OCI-LY7 (cell line): ENCODE measurements at regions not wholly inside any gene's neighbourhood (a gene's known extent, or its start where the extent isn't known, plus 50 kb on each side); places are given as distances from the start of the nearest gene placed in this dataset.

Experiments
- BruUV-seq: library from RNA; stranded (reverse); fragments of 400-500 nt; replicated peaks from 2 replicates; lab custom pipeline; 2021; lab: Mats Ljungman, UMichigan
- CTCF ChIA-PET: fragments of 300-600 bp; sonication (Branson Sonifier 250); formaldehyde crosslinking; loops from one replicate; lab custom pipeline; 2022; ENCODE audit warnings: antibody characterized with exemption; ENCODE audit not compliant: unreplicated experiment; lab: Charles Lee
- POLR2A ChIA-PET: fragments of 300-600 bp; sonication (Branson Sonifier 250); formaldehyde crosslinking; loops from one replicate; lab custom pipeline; 2022; ENCODE audit warnings: antibody characterized with exemption; lab: Charles Lee
- DNase-seq: peaks from one replicate; pipeline ENCODE4 v3.0.0-alpha.2; 2015; ENCODE audit warnings: low spot score
- H2AFZ ChIP-seq: fragments of 200-600 bp; sonication (generic), shearing (Covaris generic); 2 replicates; pipeline ENCODE4 v1.6.1; 2014; ENCODE audit warnings: mild to moderate bottlenecking, antibody characterized with exemption, low read length, moderate library complexity
- H3K27ac ChIP-seq: fragments of 200-600 bp; sonication (generic); 2 replicates; pipeline ENCODE4 v1.5.1; 2014; ENCODE audit warnings: mixed run types, low read depth, mild to moderate bottlenecking, moderate library complexity, low read length, inconsistent platforms; ENCODE audit not compliant: poor library complexity, severe bottlenecking
- H3K36me3 ChIP-seq: fragments of 200-600 bp; sonication (generic); 2 replicates; pipeline ENCODE4 v1.6.1; 2014; ENCODE audit warnings: mild to moderate bottlenecking, antibody characterized with exemption, low read length, moderate library complexity, mixed read lengths; ENCODE audit not compliant: insufficient read depth
- H3K4me1 ChIP-seq: fragments of 200-600 bp; sonication (generic); 2 replicates; pipeline ENCODE4 v1.5.1; 2014; ENCODE audit warnings: mild to moderate bottlenecking, low read length; ENCODE audit not compliant: insufficient read depth, poor library complexity, severe bottlenecking
- H3K4me2 ChIP-seq: fragments of 200-600 bp; sonication (generic); 2 replicates; pipeline ENCODE4 v1.6.1; 2014; ENCODE audit warnings: mild to moderate bottlenecking, low read length
- H3K4me3 ChIP-seq: fragments of 200-600 bp; sonication (generic); 2 replicates; pipeline ENCODE4 v1.5.1; 2014; ENCODE audit warnings: mild to moderate bottlenecking, low read depth, low read length; ENCODE audit not compliant: poor library complexity, severe bottlenecking
- H3K79me2 ChIP-seq: fragments of 200-600 bp; sonication (generic); 2 replicates; pipeline ENCODE4 v1.6.1; 2016; ENCODE audit warnings: low read depth, mild to moderate bottlenecking, low read length, moderate library complexity, mixed read lengths; ENCODE audit not compliant: insufficient read depth
- H3K9me2 ChIP-seq: fragments of 200-600 bp; sonication (generic); 2 replicates; pipeline ENCODE4 v1.6.1; 2016; ENCODE audit warnings: mild to moderate bottlenecking, low read length, mixed read lengths; ENCODE audit not compliant: insufficient read depth
- H3K9me3 ChIP-seq: fragments of 200-600 bp; sonication (generic); 2 replicates; pipeline ENCODE4 v1.6.1; 2014; ENCODE audit warnings: mild to moderate bottlenecking, mixed run types, low read length, mixed read lengths
- H4K20me1 ChIP-seq: fragments of 200-600 bp; sonication (generic); 2 replicates; pipeline ENCODE4 v1.6.1; 2014; ENCODE audit warnings: mild to moderate bottlenecking, antibody characterized with exemption, low read length, moderate library complexity, mixed read lengths; ENCODE audit not compliant: insufficient read depth
- EZH2phosphoT487 ChIP-seq: fragments of 200-600 bp; sonication (generic); IDR thresholded peaks from 2 replicates; pipeline ENCODE4 v1.6.1; 2018; ENCODE audit warnings: low read depth, borderline replicate concordance, mild to moderate bottlenecking, mixed run types, antibody characterized with exemption, low read length, moderate library complexity, mixed read lengths
- intact Hi-C: fragments of 100-400 bp; cut with micrococcal nuclease; formaldehyde crosslinking; loops from one replicate; pipeline ENCODE4 v1.10.0; 2022; ENCODE audit not compliant: unreplicated experiment
- TF ChIP-seq, protein P1 (sequence below): fragments of 200-600 bp; sonication (generic); conservative IDR thresholded peaks from 2 replicates; pipeline ENCODE4 v1.5.1; 2014; ENCODE audit warnings: mild to moderate bottlenecking, antibody characterized with exemption, low read length, moderate library complexity, mixed read lengths

DNA sequence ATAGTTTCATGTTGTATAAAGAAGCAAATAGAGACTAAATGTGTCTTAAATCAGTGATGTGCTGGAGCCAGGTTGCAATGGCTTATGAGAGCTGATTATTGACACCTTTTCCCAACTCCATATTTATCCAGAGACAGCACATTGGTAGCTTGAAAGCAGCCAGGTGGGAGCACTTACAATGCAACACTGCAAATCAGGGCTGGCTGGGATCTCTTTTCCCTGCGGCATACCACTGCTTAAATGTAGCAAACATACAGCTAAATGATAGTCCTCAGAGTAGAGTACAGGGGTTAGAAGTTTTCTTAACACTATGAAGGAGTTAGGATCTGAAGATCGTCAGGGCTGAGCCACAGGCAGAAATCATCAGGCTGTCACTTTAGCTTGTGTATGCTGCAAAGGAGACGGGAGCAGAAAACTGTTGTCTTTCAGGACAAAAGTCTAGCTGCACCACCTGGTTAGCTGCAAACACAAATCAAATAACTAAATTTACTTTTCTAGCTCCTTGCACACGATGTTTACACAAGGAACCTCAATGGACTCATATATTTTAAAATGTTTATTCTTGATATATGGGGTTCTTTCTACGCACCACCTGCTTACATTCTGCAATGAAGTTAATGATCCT, 527.3 kb downstream of the TLL1 start:
- Histone ChIP-seq H2AFZ (no peak overlapping the region), H3K9me2 (no peaks in the 10 kb centered on the region), H3K9me3 (no peaks in the 10 kb centered on the region), H3K36me3 (no peaks in the 10 kb centered on the region), H3K4me3 (no peak overlapping the region), H3K4me2 (no peak overlapping the region), H3K4me1 (no peaks in the 10 kb centered on the region), H4K20me1 (no peaks in the 10 kb centered on the region), H3K79me2 (no peaks in the 10 kb centered on the region), H3K27ac (no peak overlapping the region)
- POLR2A ChIA-PET = interaction anchor here (1.0 kb wide), 1 partner anchor 9 kb away, joined by 6 read pairs; no protein-coding TSS in a partner anchor
- no peak for DNase-seq
- no TSS peak for BruUV-seq
- intact Hi-C loops = no loop called here
- CTCF ChIA-PET = no interaction called here
- TF ChIP-seq, protein P1, sequence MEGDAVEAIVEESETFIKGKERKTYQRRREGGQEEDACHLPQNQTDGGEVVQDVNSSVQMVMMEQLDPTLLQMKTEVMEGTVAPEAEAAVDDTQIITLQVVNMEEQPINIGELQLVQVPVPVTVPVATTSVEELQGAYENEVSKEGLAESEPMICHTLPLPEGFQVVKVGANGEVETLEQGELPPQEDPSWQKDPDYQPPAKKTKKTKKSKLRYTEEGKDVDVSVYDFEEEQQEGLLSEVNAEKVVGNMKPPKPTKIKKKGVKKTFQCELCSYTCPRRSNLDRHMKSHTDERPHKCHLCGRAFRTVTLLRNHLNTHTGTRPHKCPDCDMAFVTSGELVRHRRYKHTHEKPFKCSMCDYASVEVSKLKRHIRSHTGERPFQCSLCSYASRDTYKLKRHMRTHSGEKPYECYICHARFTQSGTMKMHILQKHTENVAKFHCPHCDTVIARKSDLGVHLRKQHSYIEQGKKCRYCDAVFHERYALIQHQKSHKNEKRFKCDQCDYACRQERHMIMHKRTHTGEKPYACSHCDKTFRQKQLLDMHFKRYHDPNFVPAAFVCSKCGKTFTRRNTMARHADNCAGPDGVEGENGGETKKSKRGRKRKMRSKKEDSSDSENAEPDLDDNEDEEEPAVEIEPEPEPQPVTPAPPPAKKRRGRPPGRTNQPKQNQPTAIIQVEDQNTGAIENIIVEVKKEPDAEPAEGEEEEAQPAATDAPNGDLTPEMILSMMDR = no peak
- TF ChIP-seq EZH2phosphoT487 = no peak

DNA sequence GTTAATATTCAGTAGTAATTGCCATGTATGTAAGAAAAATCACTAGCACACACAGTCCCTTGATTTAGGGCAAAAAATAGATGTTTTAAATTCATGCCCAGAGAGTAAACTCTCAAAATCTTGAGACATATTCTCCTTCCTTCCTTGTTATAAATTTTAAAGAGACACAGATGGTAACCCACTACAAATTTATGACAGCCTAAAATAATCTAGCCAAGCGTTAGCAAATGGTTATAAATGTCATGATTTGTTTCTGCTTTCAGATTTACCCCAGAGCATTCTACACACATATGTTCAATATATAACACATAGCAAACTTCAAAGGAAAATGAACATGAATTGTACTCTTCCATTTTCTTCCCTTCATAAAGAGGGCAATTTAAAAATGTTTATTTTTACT, 540.3 kb downstream of the TLL1 start:
- no TSS peak for BruUV-seq
- CTCF ChIA-PET = no interaction called here
- POLR2A ChIA-PET = no interaction called here

DNA sequence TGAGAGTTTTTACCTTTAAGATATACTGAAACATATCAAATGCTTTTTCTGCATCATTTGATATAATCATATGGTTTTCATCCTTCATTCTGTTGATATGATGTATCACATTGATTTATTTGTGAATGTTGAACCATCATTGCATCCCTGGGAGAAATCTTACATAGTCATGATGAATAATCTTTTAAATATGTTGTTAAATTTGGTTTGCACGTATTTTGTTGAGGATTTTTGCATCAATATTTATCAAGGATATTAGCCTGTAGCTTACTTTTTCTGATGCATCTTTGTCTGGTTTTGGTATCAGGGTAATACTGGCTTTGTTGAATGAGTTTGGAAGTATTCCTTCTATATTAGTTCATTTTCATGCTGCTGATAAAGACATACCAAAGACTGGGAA, 541.4 kb downstream of the TLL1 start:
- Histone ChIP-seq H3K27ac (no peak overlapping the region), H3K9me2 (no peaks in the 10 kb centered on the region), H3K9me3 (no peaks in the 10 kb centered on the region), H3K4me1 (no peaks in the 10 kb centered on the region), H4K20me1 (no peaks in the 10 kb centered on the region), H3K79me2 (no peaks in the 10 kb centered on the region), H3K4me2 (no peak overlapping the region), H3K4me3 (no peak overlapping the region), H3K36me3 (no peaks in the 10 kb centered on the region), H2AFZ (no peak overlapping the region)
- POLR2A ChIA-PET = interaction anchor here (0.7 kb wide), 1 partner anchor 86 kb away, joined by 3 read pairs; no protein-coding TSS in a partner anchor
- DNase-seq = no peak
- BruUV-seq = no TSS peak
- no peak for TF ChIP-seq EZH2phosphoT487
- TF ChIP-seq, protein P1 = no peak
- CTCF ChIA-PET = no interaction called here
- intact Hi-C loops = no loop called here

More for the DNA sequence above, 540.3 kb downstream of the TLL1 start:
- H3K9me2 ChIP-seq = no peaks in the 10 kb centered on the region
- DNase-seq = no peak
- no peaks in the 10 kb centered on the region for H3K4me1 ChIP-seq
- H4K20me1 ChIP-seq = no peaks in the 10 kb centered on the region
- H3K4me3 ChIP-seq = no peak overlapping the region
- no peak overlapping the region for H3K27ac ChIP-seq
- no peak overlapping the region for H3K4me2 ChIP-seq
- no peaks in the 10 kb centered on the region for H3K79me2 ChIP-seq
- H3K9me3 ChIP-seq = no peaks in the 10 kb centered on the region
- H2AFZ ChIP-seq = no peak overlapping the region
- no peaks in the 10 kb centered on the region for H3K36me3 ChIP-seq
- intact Hi-C loops = no loop called here
- TF ChIP-seq, protein P1 = no peak
- TF ChIP-seq EZH2phosphoT487 = no peak
